HEK293 (cell line): ENCODE measurements at regions not wholly inside any gene's neighbourhood (a gene's known extent, or its start where the extent isn't known, plus 50 kb on each side); places are given as distances from the start of the nearest gene placed in this dataset.

ENCODE experiments used
- CTCF ChIA-PET: fragments of 350-600 bp; formaldehyde crosslinking; extraction: SDS; loops from one replicate; lab custom pipeline; 2021; ENCODE audit warnings: antibody characterized with exemption; lab: Yijun Ruan, JAX
- POLR2A ChIA-PET: fragments of 300-600 bp; formaldehyde crosslinking; extraction: SDS; loops from one replicate; lab custom pipeline; 2020; ENCODE audit warnings: antibody characterized with exemption, inconsistent platforms; lab: Yijun Ruan, JAX
- H3K27ac ChIP-seq: fragments of 200-500 bp; sonication (Bioruptor generic); 2 replicates; pipeline ENCODE4 v1.5.1; 2014; ENCODE audit warnings: low read depth, low read length, control low read depth, inconsistent platforms; ENCODE audit errors: extremely low read depth
- H3K36me3 ChIP-seq, 2 experiments: fragments of 200-500 bp in 1 of 2; sonication (Bioruptor generic) in 1 of 2; 1 replicate in 1 of 2; 2 replicates in 1 of 2; pipeline ENCODE4 v1.5.1; 2014 to 2017; ENCODE audit warnings: inconsistent platforms in 2 of 2, low read length in 2 of 2; ENCODE audit not compliant: control insufficient read depth in 2 of 2, insufficient read depth in 1 of 2
- H3K4me1 ChIP-seq: fragments of 200-500 bp; sonication (Bioruptor generic); 2 replicates; pipeline ENCODE4 v1.5.1; 2014; ENCODE audit warnings: mild to moderate bottlenecking, low read length, inconsistent platforms; ENCODE audit not compliant: control insufficient read depth, insufficient read depth
- H3K4me3 ChIP-seq: 2 replicates; pipeline ENCODE4 v1.5.1; 2011; ENCODE audit warnings: low read depth, mild to moderate bottlenecking, control low read depth, low read length, moderate library complexity
- H3K9me3 ChIP-seq: fragments of 200-500 bp; sonication (Bioruptor generic); 2 replicates; pipeline ENCODE4 v1.5.1; 2014; ENCODE audit warnings: low read depth, low read length, inconsistent platforms; ENCODE audit not compliant: control insufficient read depth, insufficient read depth
- ATF2 ChIP-seq: fragments of 450-650 bp; formaldehyde crosslinking; IDR thresholded peaks from 2 replicates; pipeline ENCODE4 v1.5.1; 2016; ENCODE audit warnings: missing biosample characterization, missing genetic modification characterization, low read depth
- BCL11A ChIP-seq: fragments of 450-650 bp; formaldehyde crosslinking; IDR thresholded peaks from 2 replicates; pipeline ENCODE4 v1.5.1; 2016; ENCODE audit warnings: low read depth, missing biosample characterization, missing genetic modification characterization
- GLIS2 ChIP-seq: fragments of 450-650 bp; formaldehyde crosslinking; IDR thresholded peaks from 2 replicates; pipeline ENCODE4 v1.5.1; 2016; ENCODE audit warnings: missing biosample characterization, missing genetic modification characterization
- OSR2 ChIP-seq: fragments of 450-650 bp; formaldehyde crosslinking; IDR thresholded peaks from 2 replicates; pipeline ENCODE4 v1.5.1; 2016; ENCODE audit warnings: missing biosample characterization, missing genetic modification characterization
- PRDM1 ChIP-seq: fragments of 450-650 bp; formaldehyde crosslinking; IDR thresholded peaks from 2 replicates; pipeline ENCODE4; 2016; ENCODE audit warnings: missing biosample characterization, missing genetic modification characterization
- WT1 ChIP-seq: fragments of 450-650 bp; formaldehyde crosslinking; IDR thresholded peaks from 2 replicates; pipeline ENCODE4 v1.5.1; 2016; ENCODE audit warnings: missing biosample characterization, missing genetic modification characterization
- ZBTB1 ChIP-seq: fragments of 450-650 bp; formaldehyde crosslinking; IDR thresholded peaks from 2 replicates; pipeline ENCODE4 v1.5.1; 2016; ENCODE audit warnings: missing biosample characterization, missing genetic modification characterization
- ZEB2 ChIP-seq: fragments of 450-650 bp; formaldehyde crosslinking; IDR thresholded peaks from 2 replicates; pipeline ENCODE4 v1.5.1; 2016; ENCODE audit warnings: missing biosample characterization, missing genetic modification characterization
- ZFP37 ChIP-seq: fragments of 450-650 bp; formaldehyde crosslinking; IDR thresholded peaks from 2 replicates; pipeline ENCODE4 v1.5.1; 2016; ENCODE audit warnings: missing biosample characterization, missing genetic modification characterization
- ZNF174 ChIP-seq: fragments of 450-650 bp; formaldehyde crosslinking; IDR thresholded peaks from 2 replicates; pipeline ENCODE4 v1.5.0; 2017; ENCODE audit warnings: missing biosample characterization, mild to moderate bottlenecking, missing genetic modification characterization
- ZNF239 ChIP-seq: fragments of 450-650 bp; formaldehyde crosslinking; IDR thresholded peaks from 2 replicates; pipeline ENCODE4 v1.5.1; 2016; ENCODE audit warnings: missing biosample characterization, missing genetic modification characterization
- ZNF404 ChIP-seq: fragments of 450-650 bp; formaldehyde crosslinking; IDR thresholded peaks from 2 replicates; pipeline ENCODE4 v1.5.1; 2017; ENCODE audit warnings: missing biosample characterization, missing genetic modification characterization
- ZNF518A ChIP-seq: fragments of 450-650 bp; formaldehyde crosslinking; conservative IDR thresholded peaks from 2 replicates; pipeline ENCODE4 v1.5.1; 2016; ENCODE audit warnings: low read depth, missing biosample characterization, missing genetic modification characterization
- ZNF596 ChIP-seq: fragments of 450-650 bp; IDR thresholded peaks from 2 replicates; pipeline ENCODE4 v1.5.0; 2018; ENCODE audit warnings: missing biosample characterization, mild to moderate bottlenecking, missing genetic modification characterization, moderate library complexity
- ZNF654 ChIP-seq: fragments of 450-650 bp; formaldehyde crosslinking; IDR thresholded peaks from 2 replicates; pipeline ENCODE4 v1.5.1; 2016; ENCODE audit warnings: low read depth, missing biosample characterization, missing genetic modification characterization
- ZNF701 ChIP-seq: fragments of 450-650 bp; formaldehyde crosslinking; IDR thresholded peaks from 2 replicates; pipeline ENCODE4 v1.5.1; 2016; ENCODE audit warnings: missing biosample characterization, missing genetic modification characterization
- ZNF707 ChIP-seq: fragments of 450-650 bp; formaldehyde crosslinking; IDR thresholded peaks from 2 replicates; pipeline ENCODE4 v1.5.1; 2016; ENCODE audit warnings: missing biosample characterization, missing genetic modification characterization
- ZNF776 ChIP-seq: fragments of 450-650 bp; formaldehyde crosslinking; IDR thresholded peaks from 2 replicates; pipeline ENCODE4 v1.5.0; 2017; ENCODE audit warnings: missing biosample characterization, missing genetic modification characterization, borderline replicate concordance
- ZNF785 ChIP-seq: fragments of 450-650 bp; formaldehyde crosslinking; IDR thresholded peaks from 2 replicates; pipeline ENCODE4 v1.5.1; 2016; ENCODE audit warnings: missing biosample characterization, missing genetic modification characterization
- TF ChIP-seq, protein P1 (sequence below): sonication (generic); formaldehyde crosslinking; IDR thresholded peaks from 2 replicates; pipeline ENCODE4 v1.8.1; 2022; ENCODE audit warnings: mild to moderate bottlenecking, moderate library complexity, missing genetic modification reagents
- TF ChIP-seq, protein P2 (sequence below): fragments of 450-650 bp; formaldehyde crosslinking; IDR thresholded peaks from 2 replicates; pipeline ENCODE4 v1.5.1; 2016; ENCODE audit warnings: missing biosample characterization, missing genetic modification characterization, low read depth

- TF ChIP-seq ZNF518A (tag by site-specific recombination) (no peak), ZNF239 (tag by site-specific recombination) (no peak), ZFP37 (no peak), ZNF701 (tag by site-specific recombination) (no peak), BCL11A (no peak)
These were observed 159.5 kb downstream of the SQOR start (continued) for GRCh38 chr15:45794304-45794703.

DNA sequence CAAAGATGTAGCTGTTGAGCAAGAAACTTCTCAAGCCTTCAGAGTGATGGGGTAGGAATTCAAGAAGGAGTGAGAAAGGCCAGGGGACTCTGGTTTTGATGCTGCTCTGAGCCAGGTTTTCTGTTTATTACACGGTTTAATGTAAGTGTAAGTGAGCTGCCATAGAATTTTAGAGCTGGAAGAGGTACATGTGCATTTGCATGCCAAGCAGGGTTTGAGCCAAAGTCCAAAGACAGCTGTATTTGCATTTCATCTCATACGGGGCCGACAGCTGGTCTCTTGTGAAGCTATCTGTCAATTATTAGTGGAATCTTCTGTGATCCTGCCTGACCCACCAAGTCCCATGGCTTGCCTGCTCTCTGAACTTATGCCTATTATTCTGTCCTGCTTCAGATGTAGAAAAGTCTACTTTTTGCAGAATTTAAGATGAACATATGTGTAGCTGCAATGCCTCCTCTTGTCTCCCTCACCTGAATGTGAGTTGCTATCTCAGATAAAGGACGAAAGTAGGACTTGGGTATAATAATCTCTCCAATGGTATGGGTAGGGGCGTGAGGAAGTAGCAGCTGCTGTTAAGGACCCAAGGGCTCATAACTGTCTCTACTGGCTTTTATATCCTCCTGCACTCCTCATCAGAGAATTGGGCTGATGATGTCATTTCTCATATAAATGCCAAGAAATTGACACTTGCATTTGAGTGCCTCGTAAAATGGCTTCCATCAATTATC, 160.0 kb downstream of the SQOR start:
- CTCF ChIA-PET: interaction anchor here (0.7 to 2.7 kb wide), 13 partner anchors 8 to 871 kb away, joined by 3 to 17 read pairs (median 3); no protein-coding TSS in a partner anchor
- H3K9me3 ChIP-seq: no peaks in the 10 kb centered on the region
- no peaks in the 10 kb centered on the region for H3K36me3 ChIP-seq
- no peak for TF ChIP-seq ZNF404 (tag by site-specific recombination)
- no peak for TF ChIP-seq BCL11A
- TF ChIP-seq WT1: no peak
- TF ChIP-seq ZNF785 (tag by site-specific recombination): no peak
- TF ChIP-seq ZNF707: no peak
- TF ChIP-seq ATF2: peak; percentile 35; the same call in 1 of the 2 replicates
- POLR2A ChIA-PET: no interaction called here
- H3K4me3 ChIP-seq: no peak overlapping the region
- no peaks in the 10 kb centered on the region for H3K4me1 ChIP-seq
- H3K27ac ChIP-seq: no peak overlapping the region

DNA sequence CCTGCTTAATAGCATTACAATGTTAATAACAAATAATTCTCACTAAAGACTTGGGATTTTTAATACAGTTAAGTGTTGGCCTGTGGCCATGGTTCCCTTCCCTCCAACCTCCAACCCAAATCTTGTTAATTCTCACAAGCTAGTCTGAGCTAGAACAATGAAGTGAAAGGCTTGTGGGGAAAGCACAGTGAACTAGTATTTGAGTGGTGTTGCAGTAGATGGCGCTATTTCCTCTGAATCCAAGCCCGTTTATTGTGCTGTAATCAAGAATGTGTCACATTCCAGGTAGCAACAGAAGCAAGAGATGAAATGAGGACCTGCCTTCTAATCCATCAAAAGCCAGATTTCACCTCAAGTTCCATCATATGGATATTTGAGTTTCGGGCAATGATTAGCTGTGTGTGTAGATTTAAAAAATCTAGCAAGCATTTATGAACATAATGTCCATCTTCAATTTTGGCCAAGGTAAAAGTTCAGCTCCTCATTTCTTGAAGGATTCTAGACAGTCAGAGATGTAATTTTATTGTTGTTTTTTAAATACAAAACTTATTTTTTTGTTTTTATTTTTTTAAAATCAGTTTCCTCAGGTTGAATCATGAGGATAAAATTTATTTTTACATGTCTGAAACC, 160.7 kb downstream of the SQOR start:
- H3K36me3 ChIP-seq: no peaks in the 10 kb centered on the region
- H3K4me1 ChIP-seq: no peaks in the 10 kb centered on the region
- POLR2A ChIA-PET: no interaction called here
- H3K27ac ChIP-seq: no peak overlapping the region
- H3K4me3 ChIP-seq: no peak overlapping the region
- no peaks in the 10 kb centered on the region for H3K9me3 ChIP-seq
- CTCF ChIA-PET: interaction anchor here (0.7 to 2.7 kb wide), 21 partner anchors 8 to 871 kb away, joined by 3 to 17 read pairs (median 3); no protein-coding TSS in a partner anchor
- TF ChIP-seq ZNF654 (tag by site-specific recombination) (peak; percentile 77), GLIS2 (tag by site-specific recombination) (no peak), ATF2 (no peak), ZEB2 (tag by site-specific recombination) (no peak), PRDM1 (tag by site-specific recombination) (0 out of 2 replicates have a peak, but pooled peaks have one; percentile 23), ZNF596 (tag by site-specific recombination) (no peak), ZBTB1 (tag by site-specific recombination) (no peak), ZNF174 (tag by site-specific recombination) (no peak), OSR2 (tag by site-specific recombination) (0 out of 2 replicates have a peak, but pooled peaks have one; percentile 17), ZNF776 (tag by site-specific recombination) (no peak)
- TF ChIP-seq, protein P1, sequence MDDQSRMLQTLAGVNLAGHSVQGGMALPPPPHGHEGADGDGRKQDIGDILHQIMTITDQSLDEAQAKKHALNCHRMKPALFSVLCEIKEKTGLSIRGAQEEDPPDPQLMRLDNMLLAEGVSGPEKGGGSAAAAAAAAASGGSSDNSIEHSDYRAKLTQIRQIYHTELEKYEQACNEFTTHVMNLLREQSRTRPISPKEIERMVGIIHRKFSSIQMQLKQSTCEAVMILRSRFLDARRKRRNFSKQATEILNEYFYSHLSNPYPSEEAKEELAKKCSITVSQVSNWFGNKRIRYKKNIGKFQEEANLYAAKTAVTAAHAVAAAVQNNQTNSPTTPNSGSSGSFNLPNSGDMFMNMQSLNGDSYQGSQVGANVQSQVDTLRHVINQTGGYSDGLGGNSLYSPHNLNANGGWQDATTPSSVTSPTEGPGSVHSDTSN (CRISPR knock-in tag): no peak
- TF ChIP-seq, protein P2, sequence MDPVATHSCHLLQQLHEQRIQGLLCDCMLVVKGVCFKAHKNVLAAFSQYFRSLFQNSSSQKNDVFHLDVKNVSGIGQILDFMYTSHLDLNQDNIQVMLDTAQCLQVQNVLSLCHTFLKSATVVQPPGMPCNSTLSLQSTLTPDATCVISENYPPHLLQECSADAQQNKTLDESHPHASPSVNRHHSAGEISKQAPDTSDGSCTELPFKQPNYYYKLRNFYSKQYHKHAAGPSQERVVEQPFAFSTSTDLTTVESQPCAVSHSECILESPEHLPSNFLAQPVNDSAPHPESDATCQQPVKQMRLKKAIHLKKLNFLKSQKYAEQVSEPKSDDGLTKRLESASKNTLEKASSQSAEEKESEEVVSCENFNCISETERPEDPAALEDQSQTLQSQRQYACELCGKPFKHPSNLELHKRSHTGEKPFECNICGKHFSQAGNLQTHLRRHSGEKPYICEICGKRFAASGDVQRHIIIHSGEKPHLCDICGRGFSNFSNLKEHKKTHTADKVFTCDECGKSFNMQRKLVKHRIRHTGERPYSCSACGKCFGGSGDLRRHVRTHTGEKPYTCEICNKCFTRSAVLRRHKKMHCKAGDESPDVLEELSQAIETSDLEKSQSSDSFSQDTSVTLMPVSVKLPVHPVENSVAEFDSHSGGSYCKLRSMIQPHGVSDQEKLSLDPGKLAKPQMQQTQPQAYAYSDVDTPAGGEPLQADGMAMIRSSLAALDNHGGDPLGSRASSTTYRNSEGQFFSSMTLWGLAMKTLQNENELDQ (tag by site-specific recombination): no peak
